ENCODE measurements at regions not wholly inside any gene's neighbourhood (a gene's known extent, or its start where the extent isn't known, plus 50 kb on each side); places are given as distances from the start of the nearest gene placed in this dataset.

DNA sequence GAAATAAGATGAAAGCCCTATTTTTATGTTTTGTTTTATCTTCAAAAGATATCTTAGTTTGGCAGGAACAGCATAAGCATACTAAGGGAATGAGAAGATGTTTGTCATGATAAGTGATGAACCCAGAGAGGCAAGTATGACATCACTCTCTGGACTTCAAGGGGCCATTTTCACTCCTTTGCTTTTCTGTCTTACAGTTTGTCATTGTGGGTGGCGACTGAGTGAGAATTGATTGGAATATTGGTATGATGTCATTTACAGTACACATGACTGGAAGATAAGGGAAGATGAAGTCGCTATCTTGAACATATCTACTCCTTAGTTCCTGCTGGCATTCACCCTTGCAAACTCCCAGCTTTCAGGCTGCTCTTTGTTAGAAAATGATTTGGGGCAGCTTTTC, 258.1 kb upstream of the RAB4A start:
- no peaks in the 10 kb centered on the region for H3K4me1 ChIP-seq (ENCODE audit: control insufficient read depth in 1 of 2, low read depth in 2 of 2)
- DNase-seq (ENCODE audit: low spot score) (no peak), ATAC-seq (ENCODE audit: insufficient number of reproducible peaks, low FRiP score, low read depth) (no peak)
- no peak for TF ChIP-seq CTCF (IDR thresholded peaks at IDR 0.05)
- H3K27ac ChIP-seq = no peak overlapping the region
- H3K27me3 ChIP-seq (replicated peaks; ENCODE audit: insufficient read depth) = no peaks in the 10 kb centered on the region
- no peaks in the 10 kb centered on the region for H3K36me3 ChIP-seq
- H3K9me3 ChIP-seq = no peaks in the 10 kb centered on the region
- H3K4me3 ChIP-seq = no peak overlapping the region

DNA sequence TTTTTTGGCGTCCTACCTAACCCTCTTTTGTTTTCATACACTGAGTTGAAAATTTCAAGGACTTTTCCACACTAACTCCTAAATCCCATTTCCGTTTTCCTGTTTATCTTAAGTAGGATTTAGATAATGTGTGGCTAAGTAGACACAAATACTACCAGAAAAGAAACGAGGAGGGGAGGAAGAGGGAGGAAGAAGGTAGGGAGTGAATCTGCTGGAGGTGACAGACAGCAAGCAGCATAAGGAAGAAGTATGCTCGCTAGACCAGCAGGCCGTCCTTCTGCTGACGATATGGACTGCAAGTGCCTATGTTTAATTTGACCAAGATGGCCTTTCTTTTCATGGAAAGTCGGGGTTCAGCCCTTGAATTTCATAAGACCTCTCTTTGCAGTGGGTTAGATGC, 256.9 kb upstream of the RAB4A start:
- no peaks in the 10 kb centered on the region for H3K36me3 ChIP-seq
- no peak for DNase-seq (ENCODE audit: low spot score)
- H3K4me1 ChIP-seq (ENCODE audit: control insufficient read depth in 1 of 2, low read depth in 2 of 2) = no peaks in the 10 kb centered on the region
- no peak overlapping the region for H3K27ac ChIP-seq
- ATAC-seq (ENCODE audit: insufficient number of reproducible peaks, low FRiP score, low read depth) = no peak
- no peaks in the 10 kb centered on the region for H3K27me3 ChIP-seq (replicated peaks; ENCODE audit: insufficient read depth)
- H3K9me3 ChIP-seq = no peaks in the 10 kb centered on the region
- no peak overlapping the region for H3K4me3 ChIP-seq
- no peak for TF ChIP-seq CTCF (IDR thresholded peaks at IDR 0.05)

DNA sequence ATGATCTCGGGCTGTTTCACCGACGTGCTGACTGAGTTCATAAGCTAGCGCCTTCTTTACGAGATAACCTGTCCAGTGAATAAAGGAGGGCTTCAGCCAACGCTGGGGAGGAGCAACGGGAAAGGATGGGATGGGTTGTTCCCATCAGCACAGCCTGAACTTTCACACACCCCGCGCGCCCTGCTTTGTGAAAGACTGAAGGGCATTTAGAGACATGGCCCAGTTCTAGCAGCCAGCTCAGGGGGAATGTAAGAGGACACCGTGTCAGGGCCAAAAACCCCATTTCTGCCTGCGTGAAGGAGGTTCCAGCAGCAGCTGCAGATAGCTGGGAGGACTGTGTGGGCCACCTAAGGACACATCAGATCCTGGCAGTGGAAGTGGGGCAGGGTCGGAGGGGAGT, 255.1 kb upstream of the RAB4A start:
- Histone ChIP-seq H3K9me3 (no peaks in the 10 kb centered on the region), H3K36me3 (no peaks in the 10 kb centered on the region), H3K4me3 (no peak overlapping the region), H3K27me3 (replicated peaks; ENCODE audit: insufficient read depth) (no peaks in the 10 kb centered on the region), H3K4me1 (ENCODE audit: control insufficient read depth in 1 of 2, low read depth in 2 of 2) (no peaks in the 10 kb centered on the region), H3K27ac (no peak overlapping the region)
- DNase-seq (ENCODE audit: low spot score) (no peak), ATAC-seq (ENCODE audit: insufficient number of reproducible peaks, low FRiP score, low read depth) (no peak)
- TF ChIP-seq CTCF (IDR thresholded peaks at IDR 0.05) = no peak

DNA sequence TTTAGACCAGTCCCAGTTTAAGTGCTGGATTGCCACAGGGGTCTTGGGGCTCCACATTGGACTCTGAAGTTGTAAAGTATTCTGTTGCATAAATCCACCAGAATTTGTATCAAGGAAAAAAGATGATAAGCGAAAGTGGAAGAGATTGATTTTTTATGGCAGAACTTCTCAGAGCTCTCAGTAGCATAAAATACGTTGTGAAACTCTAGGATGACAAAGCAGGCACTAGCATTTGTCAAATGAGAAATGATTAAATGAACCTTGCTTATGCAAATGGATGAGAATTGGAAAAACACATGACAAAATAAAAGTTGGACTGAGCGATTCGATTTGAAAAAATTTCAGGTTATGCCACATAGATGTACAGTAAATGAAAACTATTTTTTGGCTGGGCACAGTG, 253.8 kb upstream of the RAB4A start:
- H3K36me3 ChIP-seq = no peaks in the 10 kb centered on the region
- H3K4me1 ChIP-seq (ENCODE audit: control insufficient read depth in 1 of 2, low read depth in 2 of 2) = no peaks in the 10 kb centered on the region
- TF ChIP-seq CTCF (IDR thresholded peaks at IDR 0.05) = no peak
- no peak overlapping the region for H3K27ac ChIP-seq
- no peaks in the 10 kb centered on the region for H3K9me3 ChIP-seq
- no peaks in the 10 kb centered on the region for H3K27me3 ChIP-seq (replicated peaks; ENCODE audit: insufficient read depth)
- DNase-seq (ENCODE audit: low spot score) = no peak
- H3K4me3 ChIP-seq = no peak overlapping the region
- no peak for ATAC-seq (ENCODE audit: insufficient number of reproducible peaks, low FRiP score, low read depth)

GRCh38 chr1:229018674-229019295, 252.1 kb upstream of the RAB4A start:
- H3K27me3 ChIP-seq (replicated peaks; ENCODE audit: insufficient read depth) = no peaks in the 10 kb centered on the region
- no peaks in the 10 kb centered on the region for H3K36me3 ChIP-seq
- H3K4me1 ChIP-seq (ENCODE audit: control insufficient read depth in 1 of 2, low read depth in 2 of 2) = no peaks in the 10 kb centered on the region
- H3K4me3 ChIP-seq = no peak overlapping the region
- H3K27ac ChIP-seq = no peak overlapping the region
- TF ChIP-seq CTCF (IDR thresholded peaks at IDR 0.05) = no peak
- DNase-seq (ENCODE audit: low spot score) (no peak), ATAC-seq (ENCODE audit: insufficient number of reproducible peaks, low FRiP score, low read depth) (no peak)
- no peaks in the 10 kb centered on the region for H3K9me3 ChIP-seq

Data from thoracic aorta (tissue), 2 donors.